ENCODE measurements at regions not wholly inside any gene's neighbourhood (a gene's known extent, or its start where the extent isn't known, plus 50 kb on each side); places are given as distances from the start of the nearest gene placed in this dataset.
"Not testable (repeated sequence)": the region's sequence is repeated elsewhere in the genome, so short reads cannot be mapped to it uniquely, and the experiment has no call there.

DNA sequence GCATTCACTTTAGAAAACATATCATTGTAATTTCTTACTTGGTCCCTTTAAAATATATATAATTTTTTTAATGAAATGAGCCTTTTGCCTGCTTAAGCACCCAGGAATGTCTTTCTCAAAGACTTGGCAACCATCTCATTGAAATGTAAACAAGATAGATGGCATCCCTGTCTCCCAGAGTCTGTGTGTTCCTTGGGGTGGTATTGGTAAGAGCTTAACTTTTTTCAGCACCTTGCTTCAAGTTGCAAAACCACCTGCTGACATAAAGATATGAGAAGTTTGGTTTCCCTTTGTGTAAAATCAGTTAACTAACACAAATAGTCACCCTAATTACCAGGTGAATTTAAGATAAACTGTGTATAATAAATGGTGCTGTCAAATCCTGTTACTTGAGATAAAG is 266.9 kb downstream of the DSC3 start:
- Histone ChIP-seq H3K4me1 (ENCODE audit: control insufficient read depth, insufficient read depth, low read length) (no peaks in the 10 kb centered on the region), H2AFZ (ENCODE audit: control insufficient read depth, low read depth, low read length) (no peak overlapping the region), H3K9me3 (replicated peaks; ENCODE audit: control insufficient read depth, insufficient read depth, low read length) (no peaks in the 10 kb centered on the region), H3K27me3 (replicated peaks in 1 of 2; ENCODE audit: control insufficient read depth in 2 of 2, insufficient read depth in 2 of 2, low read length in 1 of 2) (no peaks in the 10 kb centered on the region), H3K27ac (ENCODE audit: control insufficient read depth, insufficient read depth) (no peak overlapping the region), H3K4me3 (no peak overlapping the region), H4K20me1 (ENCODE audit: control insufficient read depth, insufficient read depth) (no peaks in the 10 kb centered on the region), H3K9ac (ENCODE audit: control insufficient read depth, insufficient read depth, low read length) (no peak overlapping the region), H3K4me2 (ENCODE audit: control insufficient read depth, insufficient read depth) (no peak overlapping the region), H3K36me3 (ENCODE audit: control insufficient read depth in 2 of 2, insufficient read depth in 2 of 2, low read length in 1 of 2) (no peaks in the 10 kb centered on the region), H3K79me2 (ENCODE audit: control insufficient read depth, insufficient read depth, low read length) (no peaks in the 10 kb centered on the region)
- intact Hi-C loops (cut with micrococcal nuclease; ENCODE audit: unreplicated experiment): no loop called here
- in situ Hi-C loops (cut with MboI): no loop called here
- TF ChIP-seq YBX1 (IDR thresholded peaks at IDR 0.05): no peak
- TF ChIP-seq CREM (IDR thresholded peaks at IDR 0.05; ENCODE audit: low read depth): no peak
- no peak for FAIRE-seq
- ChIA-PET SMC1A (ENCODE audit: uncharacterized antibody, unreplicated experiment) (interaction anchor here (2.6 kb wide), 1 partner anchor 63 kb away, joined by 8 read pairs; no protein-coding TSS in a partner anchor), CTCF (interaction anchor here (0.7 kb wide), 1 partner anchor 220 kb away, joined by 4 read pairs; no protein-coding TSS in a partner anchor), POLR2A (no interaction called here), RAD21 (ENCODE audit: unreplicated experiment) (no interaction called here)
- DNase-seq (ENCODE audit: low read depth, low spot score): no peak
- no TSS peak for BruUV-seq (replicated peaks)
- ATAC-seq: no peak

DNA sequence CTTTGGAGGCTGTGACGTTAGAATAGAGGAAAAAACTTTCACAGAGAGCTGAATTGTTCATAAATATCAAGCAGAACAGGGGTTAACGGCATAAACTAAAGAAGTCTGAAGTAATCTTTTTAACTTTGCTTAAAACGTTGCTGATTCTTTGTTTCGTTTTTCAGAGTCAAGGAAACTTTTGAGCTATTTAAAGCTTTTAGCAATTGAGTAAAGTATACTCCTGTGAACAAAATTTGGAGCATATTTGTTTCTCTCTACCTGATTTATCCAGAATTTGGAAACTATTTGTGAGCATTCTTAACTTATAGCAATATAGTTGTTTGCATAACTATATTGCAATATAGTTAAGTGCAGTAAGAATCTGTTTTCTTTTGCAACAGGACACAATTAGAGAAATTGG is 270.4 kb downstream of the DSC3 start:
- not testable (repeated sequence) for H3K4me3 ChIP-seq
- WGBS (ENCODE audit: insufficient coverage, insufficient replicate concordance, low lambda C conversion rate, missing lambda C conversion rate): 9% methylated on average over 4 of the region's 4 CpGs

More for the DNA sequence above, 270.4 kb downstream of the DSC3 start:
- CTCF ChIA-PET; H3K9me3 ChIP-seq (replicated peaks; ENCODE audit: control insufficient read depth, insufficient read depth, low read length); H3K4me2 ChIP-seq (ENCODE audit: control insufficient read depth, insufficient read depth); DNase-seq (ENCODE audit: low read depth, low spot score); in situ Hi-C loops (cut with MboI); H3K4me1 ChIP-seq (ENCODE audit: control insufficient read depth, insufficient read depth, low read length); H4K20me1 ChIP-seq (ENCODE audit: control insufficient read depth, insufficient read depth); POLR2A ChIA-PET; H3K27me3 ChIP-seq (replicated peaks in 1 of 2; ENCODE audit: control insufficient read depth in 2 of 2, insufficient read depth in 2 of 2, low read length in 1 of 2); BruUV-seq (replicated peaks); H3K27ac ChIP-seq (ENCODE audit: control insufficient read depth, insufficient read depth); RAD21 ChIA-PET (ENCODE audit: unreplicated experiment); intact Hi-C loops (cut with micrococcal nuclease; ENCODE audit: unreplicated experiment); SMC1A ChIA-PET (ENCODE audit: uncharacterized antibody, unreplicated experiment); H3K9ac ChIP-seq (ENCODE audit: control insufficient read depth, insufficient read depth, low read length); ATAC-seq; H3K79me2 ChIP-seq (ENCODE audit: control insufficient read depth, insufficient read depth, low read length); FAIRE-seq; H2AFZ ChIP-seq (ENCODE audit: control insufficient read depth, low read depth, low read length); H3K36me3 ChIP-seq (ENCODE audit: control insufficient read depth in 2 of 2, insufficient read depth in 2 of 2, low read length in 1 of 2): not testable (repeated sequence)
